ENCODE measurements at regions not wholly inside any gene's neighbourhood (a gene's known extent, or its start where the extent isn't known, plus 50 kb on each side); places are given as distances from the start of the nearest gene placed in this dataset.

DNA sequence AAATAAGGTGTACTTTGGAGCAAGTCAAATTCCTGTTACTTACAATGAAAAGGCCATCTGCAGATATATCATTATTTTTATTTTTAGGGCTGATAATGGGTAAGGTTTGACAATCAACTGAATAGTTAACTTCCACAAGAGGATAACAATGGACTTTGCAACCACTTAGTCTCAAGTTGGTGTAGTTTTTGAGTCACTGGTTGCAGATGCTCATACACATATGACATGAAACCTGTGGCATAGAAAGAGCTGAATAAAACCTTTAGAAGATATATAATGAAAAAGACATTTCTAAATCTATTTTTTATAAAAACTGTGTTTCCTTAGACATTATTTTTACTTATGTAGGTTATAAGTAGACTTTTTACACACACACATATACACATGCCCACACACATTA, 2110.9 kb downstream of the PCDH7 start:
- TF ChIP-seq, protein P1, sequence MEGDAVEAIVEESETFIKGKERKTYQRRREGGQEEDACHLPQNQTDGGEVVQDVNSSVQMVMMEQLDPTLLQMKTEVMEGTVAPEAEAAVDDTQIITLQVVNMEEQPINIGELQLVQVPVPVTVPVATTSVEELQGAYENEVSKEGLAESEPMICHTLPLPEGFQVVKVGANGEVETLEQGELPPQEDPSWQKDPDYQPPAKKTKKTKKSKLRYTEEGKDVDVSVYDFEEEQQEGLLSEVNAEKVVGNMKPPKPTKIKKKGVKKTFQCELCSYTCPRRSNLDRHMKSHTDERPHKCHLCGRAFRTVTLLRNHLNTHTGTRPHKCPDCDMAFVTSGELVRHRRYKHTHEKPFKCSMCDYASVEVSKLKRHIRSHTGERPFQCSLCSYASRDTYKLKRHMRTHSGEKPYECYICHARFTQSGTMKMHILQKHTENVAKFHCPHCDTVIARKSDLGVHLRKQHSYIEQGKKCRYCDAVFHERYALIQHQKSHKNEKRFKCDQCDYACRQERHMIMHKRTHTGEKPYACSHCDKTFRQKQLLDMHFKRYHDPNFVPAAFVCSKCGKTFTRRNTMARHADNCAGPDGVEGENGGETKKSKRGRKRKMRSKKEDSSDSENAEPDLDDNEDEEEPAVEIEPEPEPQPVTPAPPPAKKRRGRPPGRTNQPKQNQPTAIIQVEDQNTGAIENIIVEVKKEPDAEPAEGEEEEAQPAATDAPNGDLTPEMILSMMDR (IDR thresholded peaks at IDR 0.05): no peak
- TF ChIP-seq POLR2AphosphoS5 (IDR thresholded peaks at IDR 0.05) (no peak), EP300 (IDR thresholded peaks at IDR 0.05) (no peak)

Data from stomach (tissue), 4 donors.